DOHH2 (cell line): ENCODE measurements at regions not wholly inside any gene's neighbourhood (a gene's known extent, or its start where the extent isn't known, plus 50 kb on each side); places are given as distances from the start of the nearest gene placed in this dataset.

Experiments used
- H3F3A ChIP-seq: fragments of 200-600 bp; sonication (generic), shearing (Covaris generic); 2 replicates; pipeline ENCODE4 v1.6.0; 2016; ENCODE audit warnings: antibody characterized with exemption, mild to moderate bottlenecking; ENCODE audit not compliant: control insufficient read depth, insufficient read depth
- H3K27ac ChIP-seq: fragments of 200-600 bp; sonication (generic); 2 replicates; pipeline ENCODE4 v1.5.1; 2014; ENCODE audit warnings: low read depth, mild to moderate bottlenecking, low read length, moderate library complexity
- H3K27me3 ChIP-seq: fragments of 200-600 bp; sonication (generic); 2 replicates; pipeline ENCODE4 v1.6.1; 2014; ENCODE audit warnings: mild to moderate bottlenecking, low read length, mixed read lengths; ENCODE audit not compliant: control insufficient read depth
- H3K36me3 ChIP-seq: fragments of 200-600 bp; sonication (generic); 2 replicates; pipeline ENCODE4 v1.6.1; 2014; ENCODE audit warnings: mild to moderate bottlenecking, low read length, moderate library complexity, mixed read lengths; ENCODE audit not compliant: control insufficient read depth
- H3K4me1 ChIP-seq: fragments of 200-600 bp; sonication (generic); 2 replicates; pipeline ENCODE4 v1.6.1; 2014; ENCODE audit warnings: mild to moderate bottlenecking, low read length, mixed read lengths; ENCODE audit not compliant: control insufficient read depth
- H3K4me2 ChIP-seq: fragments of 200-600 bp; sonication (generic); 2 replicates; pipeline ENCODE4 v1.6.0; 2014; ENCODE audit warnings: mild to moderate bottlenecking, low read length, moderate library complexity
- H3K4me3 ChIP-seq: fragments of 200-600 bp; sonication (generic); 2 replicates; pipeline ENCODE4 v1.5.1; 2014; ENCODE audit warnings: mild to moderate bottlenecking, low read length, mixed read lengths
- H3K79me2 ChIP-seq: fragments of 200-600 bp; sonication (generic); 2 replicates; pipeline ENCODE4 v1.6.1; 2014; ENCODE audit warnings: mild to moderate bottlenecking, low read length, mixed read lengths; ENCODE audit not compliant: control insufficient read depth
- H3K9me2 ChIP-seq: fragments of 200-600 bp; sonication (generic); replicated peaks from 2 replicates; pipeline ENCODE4 v1.6.1; 2014; ENCODE audit warnings: mild to moderate bottlenecking, low read length, mixed read lengths; ENCODE audit not compliant: control insufficient read depth
- H3K9me3 ChIP-seq: fragments of 200-600 bp; sonication (generic); 2 replicates; pipeline ENCODE4 v1.6.1; 2014; ENCODE audit warnings: antibody characterized with exemption, low read length, mixed read lengths; ENCODE audit not compliant: control insufficient read depth, insufficient read depth
- H4K20me1 ChIP-seq: fragments of 200-600 bp; sonication (generic); 2 replicates; pipeline ENCODE4 v1.6.0; 2014; ENCODE audit warnings: low read depth, mild to moderate bottlenecking, antibody characterized with exemption, low read length, moderate library complexity; ENCODE audit not compliant: control insufficient read depth, insufficient read depth
- EZH2phosphoT487 ChIP-seq: fragments of 200-600 bp; sonication (generic); IDR thresholded peaks from 2 replicates; pipeline ENCODE4 v1.6.1; 2017; ENCODE audit warnings: borderline replicate concordance, mild to moderate bottlenecking, antibody characterized with exemption, low read length, moderate library complexity, mixed read lengths
- TF ChIP-seq, protein P1 (sequence below): fragments of 200-600 bp; sonication (generic); IDR thresholded peaks from one replicate; pipeline ENCODE4 v1.5.1; 2014; ENCODE audit warnings: antibody characterized with exemption, mild to moderate bottlenecking, low read depth, low read length; ENCODE audit not compliant: poor library complexity, severe bottlenecking

DNA sequence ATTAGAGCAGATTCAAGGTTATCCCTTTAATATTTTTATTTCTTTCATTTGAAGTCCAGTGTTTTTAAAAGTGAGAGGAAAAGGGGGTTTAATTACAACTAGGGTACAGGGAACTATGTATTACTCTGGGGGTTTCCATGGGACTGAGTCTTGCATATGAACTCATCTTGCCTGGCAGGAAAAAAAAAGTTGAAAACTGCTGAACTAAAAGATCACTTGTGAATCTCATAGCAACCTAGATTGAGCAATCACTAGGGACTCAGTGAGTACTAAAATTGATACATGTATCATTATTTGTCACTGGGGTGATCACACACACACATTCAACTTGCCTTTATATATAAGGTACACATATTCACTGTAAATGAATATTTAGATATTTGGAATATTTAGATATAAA lies 180.7 kb upstream of the SFRP2 start:
- no peaks in the 10 kb centered on the region for H4K20me1 ChIP-seq
- H3K4me3 ChIP-seq, result no peak overlapping the region
- no peak for TF ChIP-seq EZH2phosphoT487
- TF ChIP-seq, protein P1, sequence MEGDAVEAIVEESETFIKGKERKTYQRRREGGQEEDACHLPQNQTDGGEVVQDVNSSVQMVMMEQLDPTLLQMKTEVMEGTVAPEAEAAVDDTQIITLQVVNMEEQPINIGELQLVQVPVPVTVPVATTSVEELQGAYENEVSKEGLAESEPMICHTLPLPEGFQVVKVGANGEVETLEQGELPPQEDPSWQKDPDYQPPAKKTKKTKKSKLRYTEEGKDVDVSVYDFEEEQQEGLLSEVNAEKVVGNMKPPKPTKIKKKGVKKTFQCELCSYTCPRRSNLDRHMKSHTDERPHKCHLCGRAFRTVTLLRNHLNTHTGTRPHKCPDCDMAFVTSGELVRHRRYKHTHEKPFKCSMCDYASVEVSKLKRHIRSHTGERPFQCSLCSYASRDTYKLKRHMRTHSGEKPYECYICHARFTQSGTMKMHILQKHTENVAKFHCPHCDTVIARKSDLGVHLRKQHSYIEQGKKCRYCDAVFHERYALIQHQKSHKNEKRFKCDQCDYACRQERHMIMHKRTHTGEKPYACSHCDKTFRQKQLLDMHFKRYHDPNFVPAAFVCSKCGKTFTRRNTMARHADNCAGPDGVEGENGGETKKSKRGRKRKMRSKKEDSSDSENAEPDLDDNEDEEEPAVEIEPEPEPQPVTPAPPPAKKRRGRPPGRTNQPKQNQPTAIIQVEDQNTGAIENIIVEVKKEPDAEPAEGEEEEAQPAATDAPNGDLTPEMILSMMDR, result no peak
- no peaks in the 10 kb centered on the region for H3K9me3 ChIP-seq
- no peaks in the 10 kb centered on the region for H3K36me3 ChIP-seq
- no peaks in the 10 kb centered on the region for H3K79me2 ChIP-seq
- H3K27ac ChIP-seq, result no peak overlapping the region
- no peaks in the 10 kb centered on the region for H3F3A ChIP-seq
- no peaks in the 10 kb centered on the region for H3K27me3 ChIP-seq
- H3K9me2 ChIP-seq, result no peaks in the 10 kb centered on the region
- no peaks in the 10 kb centered on the region for H3K4me1 ChIP-seq
- no peak overlapping the region for H3K4me2 ChIP-seq

- Histone ChIP-seq H3K4me3 (no peak overlapping the region), H3K9me3 (no peaks in the 10 kb centered on the region), H3K79me2 (no peaks in the 10 kb centered on the region), H4K20me1 (no peaks in the 10 kb centered on the region), H3K27me3 (no peaks in the 10 kb centered on the region), H3K9me2 (no peaks in the 10 kb centered on the region), H3F3A (no peaks in the 10 kb centered on the region), H3K4me1 (no peaks in the 10 kb centered on the region), H3K27ac (no peak overlapping the region), H3K36me3 (no peaks in the 10 kb centered on the region), H3K4me2 (no peak overlapping the region)
- TF ChIP-seq, protein P1, result no peak
- TF ChIP-seq EZH2phosphoT487, result no peak
These were observed 177.8 kb upstream of the SFRP2 start for GRCh38 chr4:153966641-153967040.

GRCh38 chr4:153963216-153963615 lies 174.3 kb upstream of the SFRP2 start:
- H3F3A ChIP-seq, result no peaks in the 10 kb centered on the region
- no peaks in the 10 kb centered on the region for H3K36me3 ChIP-seq
- no peak overlapping the region for H3K27ac ChIP-seq
- H3K9me2 ChIP-seq, result no peaks in the 10 kb centered on the region
- H3K79me2 ChIP-seq, result no peaks in the 10 kb centered on the region
- TF ChIP-seq EZH2phosphoT487, result no peak
- TF ChIP-seq, protein P1, result no peak
- H3K9me3 ChIP-seq, result no peaks in the 10 kb centered on the region
- no peaks in the 10 kb centered on the region for H4K20me1 ChIP-seq
- H3K4me2 ChIP-seq, result no peak overlapping the region
- H3K27me3 ChIP-seq, result no peaks in the 10 kb centered on the region
- no peak overlapping the region for H3K4me3 ChIP-seq
- no peaks in the 10 kb centered on the region for H3K4me1 ChIP-seq
